Activated CD4-positive, alpha-beta T cell treated with anti-CD3 and anti-CD28 coated beads, Interleukin-2, amount 50 U/mL, for 24 hours (primary cell): ENCODE measurements at regions not wholly inside any gene's neighbourhood (a gene's known extent, or its start where the extent isn't known, plus 50 kb on each side); places are given as distances from the start of the nearest gene placed in this dataset.
"Not testable (repeated sequence)": the region's sequence is repeated elsewhere in the genome, so short reads cannot be mapped to it uniquely, and the experiment has no call there.

ENCODE experiments used
- DNase-seq, 2 donors: peaks; one replicate each; pipeline ENCODE4 v3.0.0-alpha.2; 2020; ENCODE audit warnings: low read depth in 1 of 2, low spot score in 1 of 2

DNA sequence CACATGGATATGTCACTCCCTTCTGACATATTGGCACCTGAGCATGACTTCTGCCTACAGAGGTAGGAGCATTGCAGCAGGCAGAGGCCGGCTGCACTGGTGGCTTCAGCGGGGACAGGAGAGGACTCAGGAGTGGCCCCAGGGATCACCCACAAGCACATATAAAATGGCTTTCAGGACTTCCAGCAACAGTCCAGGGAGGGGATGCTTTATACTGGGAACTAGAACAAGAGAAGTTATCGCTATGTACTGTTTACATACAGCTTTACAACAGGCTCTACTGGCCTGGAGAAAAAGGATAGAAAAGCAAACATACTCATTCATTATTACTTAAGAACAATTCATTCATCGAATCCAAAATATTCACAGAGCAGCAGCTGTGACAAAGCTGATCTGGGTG, 337.8 kb downstream of the THBS2 start:
- DNase-seq, result no peak

DNA sequence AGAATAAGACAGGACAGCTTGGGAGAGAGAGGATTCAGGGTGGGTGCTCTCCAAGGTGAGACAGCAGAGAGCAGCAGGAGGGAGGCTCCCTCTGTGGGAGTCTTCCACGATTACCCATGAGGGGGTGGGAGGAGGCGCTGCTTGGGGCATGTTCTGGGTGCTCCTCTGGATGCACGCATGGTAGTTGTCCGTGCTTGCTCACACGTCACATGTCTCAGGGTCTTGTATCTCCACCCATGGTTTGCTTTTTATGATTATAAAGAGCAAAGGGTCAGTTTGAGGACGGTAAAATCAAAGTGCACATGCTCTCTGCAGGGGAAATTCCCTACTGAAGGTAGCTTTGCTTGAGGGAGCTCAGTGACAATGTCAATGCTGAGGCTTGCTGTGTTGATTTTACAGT, 338.4 kb downstream of the THBS2 start:
- no peak for DNase-seq

DNA sequence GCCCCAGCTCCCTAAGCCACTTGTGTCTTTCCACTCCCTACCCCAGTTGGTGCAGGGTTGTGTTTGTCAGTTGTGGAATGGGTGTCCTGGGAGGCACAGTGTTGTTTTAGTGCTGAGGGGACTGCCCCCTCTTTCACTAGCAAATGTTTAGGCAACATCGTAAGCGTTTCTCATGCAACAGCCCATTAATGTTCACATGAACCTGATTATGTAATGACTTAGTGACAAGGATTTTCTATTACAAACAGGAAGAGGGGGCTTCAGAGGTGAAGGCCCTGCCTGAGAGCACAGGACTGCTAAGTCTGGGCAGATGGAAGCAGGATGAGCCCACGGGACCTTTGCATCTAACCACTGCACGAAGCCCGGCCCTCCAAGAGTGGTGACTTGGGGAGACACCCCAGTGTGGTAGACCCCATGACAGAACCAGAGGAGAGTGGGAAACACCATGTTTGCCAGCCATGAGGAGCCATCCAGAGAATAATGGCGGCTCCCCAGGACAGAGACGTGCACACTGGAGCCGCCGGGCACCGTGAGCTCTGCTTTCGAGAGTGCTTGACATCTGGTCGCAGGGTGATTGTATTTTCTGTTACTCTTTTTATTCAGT, 339.7 kb downstream of the THBS2 start:
- no peak for DNase-seq

GRCh38 chr6:168913231-168913865, 340.3 kb downstream of the THBS2 start:
- not testable (repeated sequence) for DNase-seq

- DNase-seq, result no peak
These were observed 344.4 kb downstream of the THBS2 start for GRCh38 chr6:168909288-168909687.

DNA sequence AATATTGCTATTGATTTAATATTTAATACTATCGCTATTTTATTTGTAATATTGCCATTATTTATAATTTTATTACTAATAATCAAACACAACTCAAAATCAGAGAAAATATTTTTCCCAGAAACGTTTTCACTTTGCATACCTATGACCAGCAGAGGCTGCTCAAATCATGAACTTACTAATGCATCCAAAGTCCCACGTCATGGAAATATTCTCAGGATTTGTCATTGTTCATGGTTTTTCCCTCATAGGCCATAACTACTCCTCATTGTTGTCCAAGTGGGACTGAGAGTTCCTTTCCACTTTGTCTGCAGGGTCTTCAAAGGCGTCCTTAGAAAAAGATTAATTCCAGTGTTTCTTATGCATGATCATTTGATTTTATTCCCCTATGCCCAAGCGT, 344.8 kb downstream of the THBS2 start:
- DNase-seq, result no peak

DNA sequence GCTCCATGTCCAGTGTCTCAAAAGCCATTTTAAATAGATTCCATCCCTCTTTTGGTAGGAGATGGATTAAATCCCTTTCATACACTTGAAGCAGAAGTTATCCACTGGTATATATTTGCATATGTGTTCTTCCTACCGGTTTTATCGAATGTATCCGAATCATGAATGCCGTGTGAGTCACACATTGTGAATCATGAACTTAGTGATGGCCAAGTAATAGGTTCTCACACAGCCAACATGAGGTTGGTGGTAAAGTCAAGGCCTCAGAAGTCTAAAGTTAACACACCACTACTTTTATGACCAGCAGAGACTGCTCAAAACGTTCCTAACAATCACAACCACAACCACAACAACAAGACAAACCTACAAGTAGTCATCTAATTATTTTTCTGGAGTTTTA, 345.5 kb downstream of the THBS2 start:
- no peak for DNase-seq

DNA sequence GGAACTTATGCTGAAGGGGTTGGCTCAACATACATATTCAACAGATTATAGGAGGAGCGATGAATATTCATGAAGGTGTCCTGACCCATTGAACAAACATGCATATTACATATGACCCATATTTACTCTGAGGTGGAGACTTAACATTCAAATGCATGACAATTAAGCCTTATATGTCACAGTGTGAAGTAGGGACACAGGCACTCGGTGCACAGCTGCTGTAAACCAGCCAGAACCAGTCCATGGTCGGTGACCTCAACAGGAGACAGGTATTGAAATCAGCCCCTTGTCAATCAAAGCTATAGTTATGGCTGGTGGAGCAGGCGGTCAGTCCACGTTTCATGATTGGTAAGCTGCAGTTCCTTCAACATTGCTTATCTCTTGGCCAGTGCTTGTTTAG, 347.3 kb downstream of the THBS2 start:
- no peak for DNase-seq

GRCh38 chr6:168905451-168906090, 348.1 kb downstream of the THBS2 start:
- no peak for DNase-seq

- no peak for DNase-seq
These were observed 349.9 kb downstream of the THBS2 start for GRCh38 chr6:168903613-168904345.

DNA sequence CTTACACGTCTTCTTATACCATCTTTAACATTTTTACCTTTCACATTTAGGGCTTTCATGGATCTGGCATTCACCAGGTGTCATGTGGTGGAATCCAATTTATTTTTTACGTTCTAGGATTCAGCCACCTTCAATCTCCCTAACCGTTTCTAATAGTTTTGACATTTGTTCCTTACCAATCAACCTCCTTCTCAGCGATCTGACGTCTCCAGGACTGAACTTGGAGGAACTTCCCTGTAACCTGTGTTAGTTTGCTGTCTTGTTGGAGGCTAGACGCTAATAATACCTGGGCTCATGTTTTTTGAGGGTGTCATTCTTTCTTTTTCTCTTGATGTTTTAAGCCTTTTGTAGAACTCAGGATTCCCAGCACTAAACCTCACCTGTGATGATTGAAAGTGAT, 351.6 kb downstream of the THBS2 start:
- DNase-seq, result no peak

DNA sequence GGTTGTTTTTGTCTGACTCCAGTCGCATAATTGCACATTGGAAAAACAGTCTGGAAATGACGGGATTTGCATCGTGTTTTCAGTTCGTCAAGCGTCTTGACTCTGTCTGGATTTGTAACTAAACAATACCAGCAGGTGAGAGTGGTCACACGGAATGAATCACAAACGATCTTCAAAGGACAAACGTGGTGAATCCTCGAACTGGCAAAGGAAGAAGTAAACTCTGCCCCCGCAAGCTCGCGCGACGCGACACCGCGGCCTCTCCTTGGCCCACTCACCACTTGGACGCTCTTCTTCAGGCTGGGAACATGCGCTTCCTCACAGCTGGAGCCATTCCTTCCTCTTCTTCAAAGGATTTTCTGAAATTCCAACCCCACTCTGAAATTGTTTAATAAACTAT, 352.6 kb downstream of the THBS2 start:
- DNase-seq, result no peak

GRCh38 chr6:168896321-168896720, 357.3 kb downstream of the THBS2 start:
- no peak for DNase-seq

- peak; percentile 50 to 74 for DNase-seq
These were observed 358.4 kb downstream of the THBS2 start for GRCh38 chr6:168895102-168895812.

- no peak for DNase-seq
These were observed 361.6 kb downstream of the THBS2 start for GRCh38 chr6:168892031-168892430.

DNA sequence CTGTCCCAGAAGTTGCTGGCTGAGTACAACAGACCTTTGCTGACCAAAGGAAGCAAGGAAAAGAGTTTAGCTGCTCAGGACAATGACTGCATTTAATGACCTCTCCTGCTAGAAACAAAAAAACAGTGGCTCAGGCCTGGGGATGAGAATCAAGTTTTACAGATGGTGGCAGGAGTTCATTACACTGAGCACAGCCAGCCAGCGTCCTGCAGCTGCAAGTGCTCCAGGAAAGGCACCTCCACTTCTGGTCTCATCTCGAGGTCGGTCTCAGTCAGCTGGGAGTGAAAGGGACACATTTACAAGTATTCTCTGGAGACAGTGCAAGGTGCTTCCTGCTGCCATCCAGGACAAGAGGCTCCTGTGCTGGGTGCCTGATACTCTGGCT, 362.7 kb downstream of the THBS2 start:
- no peak for DNase-seq

- no peak for DNase-seq
These were observed 363.2 kb downstream of the THBS2 start for GRCh38 chr6:168890306-168890980.

- DNase-seq, result no peak
These were observed 364.8 kb downstream of the THBS2 start for GRCh38 chr6:168888786-168889345.

DNA sequence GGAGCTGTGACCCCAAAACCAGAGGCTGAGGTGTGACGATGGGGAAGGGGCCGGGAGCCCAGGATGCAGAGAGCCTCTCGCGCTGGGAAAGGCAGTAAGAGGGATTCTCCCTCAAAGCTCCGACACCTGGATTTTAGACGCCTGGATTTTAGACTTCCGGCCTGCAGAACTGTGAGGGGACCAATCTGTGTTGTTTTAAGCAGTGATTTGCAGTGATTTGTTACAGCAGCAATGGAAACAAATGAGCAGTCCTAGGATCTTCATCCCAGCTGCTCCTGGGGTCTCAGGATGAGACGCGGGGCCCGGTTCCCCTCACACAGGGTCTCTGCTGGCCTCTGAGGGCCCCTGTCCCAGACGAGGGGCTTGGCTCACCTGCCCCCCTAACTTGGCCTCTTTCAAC, 365.5 kb downstream of the THBS2 start:
- DNase-seq, result no peak

DNA sequence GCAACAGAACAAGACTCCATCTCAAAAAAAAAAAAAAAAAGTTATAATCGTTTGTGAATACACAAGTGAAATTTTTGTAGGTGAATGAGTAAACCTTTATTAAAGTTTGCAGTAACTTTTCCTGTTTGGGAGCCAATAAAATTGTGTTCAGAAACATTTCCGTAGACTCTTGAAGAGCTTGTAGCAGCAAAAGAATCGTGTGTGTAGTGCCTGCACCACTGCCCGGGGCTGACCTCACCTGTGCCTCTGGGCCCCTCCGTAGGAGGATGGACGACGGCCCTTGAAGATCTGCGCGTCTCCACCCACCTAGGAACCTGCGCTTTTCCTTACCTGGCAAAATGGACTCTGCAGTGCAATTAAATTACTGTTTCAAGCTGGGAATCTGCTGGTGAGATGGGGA, 366.0 kb downstream of the THBS2 start:
- no peak for DNase-seq

DNA sequence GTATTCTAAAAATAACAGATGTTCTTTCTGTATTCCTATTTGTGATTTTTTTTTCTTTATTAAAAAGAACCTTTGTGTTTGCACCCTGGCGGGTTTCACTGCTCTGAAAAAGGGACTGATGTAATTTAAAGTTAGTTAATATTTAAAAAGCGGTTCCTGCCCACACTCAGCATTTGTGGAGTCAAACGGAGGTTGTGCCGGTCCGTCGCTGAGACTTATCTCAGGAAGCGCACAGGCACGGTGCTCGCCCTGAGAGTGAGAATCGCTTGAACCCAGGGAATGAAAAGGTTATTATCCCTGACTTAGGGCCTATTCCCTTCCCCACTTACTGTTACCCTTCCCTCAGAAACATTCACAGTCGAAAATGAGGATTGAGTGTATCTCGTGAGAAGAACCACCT, 366.7 kb downstream of the THBS2 start:
- DNase-seq, result no peak
